K562 (cell line): ENCODE measurements at regions not wholly inside any gene's neighbourhood (a gene's known extent, or its start where the extent isn't known, plus 50 kb on each side); places are given as distances from the start of the nearest gene placed in this dataset.

Experiments
- ADNP ChIP-seq: fragments of 200-800 bp; sonication (Bioruptor generic); IDR thresholded peaks from 2 replicates; pipeline ENCODE4 v1.6.1; 2016; ENCODE audit warnings: missing genetic modification characterization, missing compliant biosample characterization
- CREB1 ChIP-seq, 2 experiments: sonication (generic) in 1 of 2; formaldehyde crosslinking in 1 of 2; IDR thresholded peaks; 2 replicates each; pipeline versions ENCODE4 v1.6.1 to v1.8.0; 2012 to 2022; ENCODE audit warnings: inconsistent platforms in 1 of 2, mild to moderate bottlenecking in 1 of 2, missing genetic modification reagents in 1 of 2, moderate library complexity in 1 of 2
- FUS ChIP-seq: fragments of 200-400 bp; formaldehyde crosslinking; optimal IDR thresholded peaks from 2 replicates; pipeline ENCODE3; 2017; ENCODE audit warnings: low read depth, low read length
- NEUROD1 ChIP-seq: fragments of 150-350 bp; IDR thresholded peaks from 2 replicates; pipeline ENCODE4 v1.6.1; 2014; ENCODE audit warnings: borderline replicate concordance, low read length, low read depth; ENCODE audit not compliant: partially characterized antibody
- NFIX ChIP-seq: fragments of 250-450 bp; sonication (Bioruptor Pico); IDR thresholded peaks from 2 replicates; pipeline ENCODE4 v1.4.0; 2020; ENCODE audit warnings: low read depth, mild to moderate bottlenecking, moderate library complexity
- SMAD1 ChIP-seq: fragments of 150-350 bp; IDR thresholded peaks from 2 replicates; pipeline ENCODE4 v1.6.1; 2014; ENCODE audit warnings: low read length, low read depth; ENCODE audit not compliant: partially characterized antibody
- SMARCA4 ChIP-seq: fragments of 450-650 bp; IDR thresholded peaks from 2 replicates; pipeline ENCODE4 v1.6.1; 2016
- ZNF253 ChIP-seq: fragments of 250-450 bp; sonication (Bioruptor Pico); conservative IDR thresholded peaks from 2 replicates; pipeline ENCODE4 v1.6.1; 2021; ENCODE audit warnings: mild to moderate bottlenecking
- ZNF3 ChIP-seq: fragments of 250-450 bp; sonication (Bioruptor Pico); IDR thresholded peaks from 2 replicates; pipeline ENCODE4 v1.5.0; 2021; ENCODE audit warnings: mild to moderate bottlenecking, moderate library complexity
- TF ChIP-seq, protein P1 (sequence below), 2 experiments: fragments of 450-650 bp in 1 of 2; sonication (generic) in 1 of 2; formaldehyde crosslinking in 1 of 2; IDR thresholded peaks in 1 of 2; conservative IDR thresholded peaks in 1 of 2; 2 replicates each; pipeline versions ENCODE4 v1.6.1 to v1.8.1; 2016 to 2023; ENCODE audit warnings: mild to moderate bottlenecking in 2 of 2, moderate library complexity in 2 of 2, inconsistent platforms in 1 of 2, missing genetic modification reagents in 1 of 2
- TF ChIP-seq, protein P2 (sequence below): fragments of 450-650 bp; IDR thresholded peaks from 2 replicates; pipeline ENCODE4 v1.6.1; 2016; ENCODE audit warnings: low read depth
- TF ChIP-seq, protein P3 (sequence below): fragments of 450-650 bp; formaldehyde crosslinking; IDR thresholded peaks from 2 replicates; pipeline ENCODE4 v1.4.0; 2020; ENCODE audit warnings: mild to moderate bottlenecking, moderate library complexity
- TF ChIP-seq, protein P4 (sequence below): fragments of 450-650 bp; conservative IDR thresholded peaks from 2 replicates; pipeline ENCODE4 v1.6.1; 2016; ENCODE audit warnings: missing genetic modification characterization, low read depth, mild to moderate bottlenecking, control low read depth, missing compliant biosample characterization
- TF ChIP-seq, protein P5 (sequence below): IDR thresholded peaks from 2 replicates; pipeline ENCODE4 v1.6.1; 2011; ENCODE audit not compliant: insufficient read length; ENCODE audit errors: extremely low read depth

DNA sequence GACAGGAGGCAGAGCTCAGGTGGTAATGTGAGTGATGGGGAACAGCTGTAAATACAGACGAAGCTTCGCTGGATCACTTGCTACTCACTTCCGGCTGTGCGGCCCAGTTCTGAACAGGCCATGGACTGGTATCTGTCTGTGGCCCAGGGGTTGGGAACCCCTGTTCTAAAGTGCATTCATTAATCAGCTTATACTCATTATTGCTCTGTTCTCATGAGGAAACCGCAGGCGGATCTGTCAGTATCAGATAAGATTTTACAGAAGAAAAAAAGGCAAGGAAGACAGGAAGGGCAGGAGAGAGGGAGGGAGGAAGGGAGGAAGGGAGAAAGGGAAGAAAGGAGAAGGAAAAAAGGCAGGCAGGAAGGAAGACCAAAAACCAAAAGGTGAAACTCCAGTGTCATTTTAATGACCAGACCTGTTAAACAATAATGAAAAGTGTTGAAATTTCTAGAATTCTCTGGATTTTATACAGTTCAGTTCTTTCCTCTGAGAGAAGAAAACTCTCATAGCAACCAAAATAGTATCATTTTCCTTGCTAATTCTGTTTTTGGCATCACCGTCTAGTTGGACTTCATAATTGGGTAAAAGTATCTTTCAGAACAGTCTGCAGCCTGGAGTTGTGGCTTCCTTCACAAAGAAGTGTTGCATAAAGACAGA is 128.0 kb upstream of the PROK2 start (continued):
- TF ChIP-seq, protein P1, sequence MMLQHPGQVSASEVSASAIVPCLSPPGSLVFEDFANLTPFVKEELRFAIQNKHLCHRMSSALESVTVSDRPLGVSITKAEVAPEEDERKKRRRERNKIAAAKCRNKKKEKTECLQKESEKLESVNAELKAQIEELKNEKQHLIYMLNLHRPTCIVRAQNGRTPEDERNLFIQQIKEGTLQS (IDR thresholded peaks at IDR 0.05) = peak; percentile 11; the same call in 1 of the 2 replicates
- TF ChIP-seq, protein P1 (CRISPR knock-in tag; conservative IDR thresholded peaks at IDR 0.05) = no peak
- TF ChIP-seq, protein P2, sequence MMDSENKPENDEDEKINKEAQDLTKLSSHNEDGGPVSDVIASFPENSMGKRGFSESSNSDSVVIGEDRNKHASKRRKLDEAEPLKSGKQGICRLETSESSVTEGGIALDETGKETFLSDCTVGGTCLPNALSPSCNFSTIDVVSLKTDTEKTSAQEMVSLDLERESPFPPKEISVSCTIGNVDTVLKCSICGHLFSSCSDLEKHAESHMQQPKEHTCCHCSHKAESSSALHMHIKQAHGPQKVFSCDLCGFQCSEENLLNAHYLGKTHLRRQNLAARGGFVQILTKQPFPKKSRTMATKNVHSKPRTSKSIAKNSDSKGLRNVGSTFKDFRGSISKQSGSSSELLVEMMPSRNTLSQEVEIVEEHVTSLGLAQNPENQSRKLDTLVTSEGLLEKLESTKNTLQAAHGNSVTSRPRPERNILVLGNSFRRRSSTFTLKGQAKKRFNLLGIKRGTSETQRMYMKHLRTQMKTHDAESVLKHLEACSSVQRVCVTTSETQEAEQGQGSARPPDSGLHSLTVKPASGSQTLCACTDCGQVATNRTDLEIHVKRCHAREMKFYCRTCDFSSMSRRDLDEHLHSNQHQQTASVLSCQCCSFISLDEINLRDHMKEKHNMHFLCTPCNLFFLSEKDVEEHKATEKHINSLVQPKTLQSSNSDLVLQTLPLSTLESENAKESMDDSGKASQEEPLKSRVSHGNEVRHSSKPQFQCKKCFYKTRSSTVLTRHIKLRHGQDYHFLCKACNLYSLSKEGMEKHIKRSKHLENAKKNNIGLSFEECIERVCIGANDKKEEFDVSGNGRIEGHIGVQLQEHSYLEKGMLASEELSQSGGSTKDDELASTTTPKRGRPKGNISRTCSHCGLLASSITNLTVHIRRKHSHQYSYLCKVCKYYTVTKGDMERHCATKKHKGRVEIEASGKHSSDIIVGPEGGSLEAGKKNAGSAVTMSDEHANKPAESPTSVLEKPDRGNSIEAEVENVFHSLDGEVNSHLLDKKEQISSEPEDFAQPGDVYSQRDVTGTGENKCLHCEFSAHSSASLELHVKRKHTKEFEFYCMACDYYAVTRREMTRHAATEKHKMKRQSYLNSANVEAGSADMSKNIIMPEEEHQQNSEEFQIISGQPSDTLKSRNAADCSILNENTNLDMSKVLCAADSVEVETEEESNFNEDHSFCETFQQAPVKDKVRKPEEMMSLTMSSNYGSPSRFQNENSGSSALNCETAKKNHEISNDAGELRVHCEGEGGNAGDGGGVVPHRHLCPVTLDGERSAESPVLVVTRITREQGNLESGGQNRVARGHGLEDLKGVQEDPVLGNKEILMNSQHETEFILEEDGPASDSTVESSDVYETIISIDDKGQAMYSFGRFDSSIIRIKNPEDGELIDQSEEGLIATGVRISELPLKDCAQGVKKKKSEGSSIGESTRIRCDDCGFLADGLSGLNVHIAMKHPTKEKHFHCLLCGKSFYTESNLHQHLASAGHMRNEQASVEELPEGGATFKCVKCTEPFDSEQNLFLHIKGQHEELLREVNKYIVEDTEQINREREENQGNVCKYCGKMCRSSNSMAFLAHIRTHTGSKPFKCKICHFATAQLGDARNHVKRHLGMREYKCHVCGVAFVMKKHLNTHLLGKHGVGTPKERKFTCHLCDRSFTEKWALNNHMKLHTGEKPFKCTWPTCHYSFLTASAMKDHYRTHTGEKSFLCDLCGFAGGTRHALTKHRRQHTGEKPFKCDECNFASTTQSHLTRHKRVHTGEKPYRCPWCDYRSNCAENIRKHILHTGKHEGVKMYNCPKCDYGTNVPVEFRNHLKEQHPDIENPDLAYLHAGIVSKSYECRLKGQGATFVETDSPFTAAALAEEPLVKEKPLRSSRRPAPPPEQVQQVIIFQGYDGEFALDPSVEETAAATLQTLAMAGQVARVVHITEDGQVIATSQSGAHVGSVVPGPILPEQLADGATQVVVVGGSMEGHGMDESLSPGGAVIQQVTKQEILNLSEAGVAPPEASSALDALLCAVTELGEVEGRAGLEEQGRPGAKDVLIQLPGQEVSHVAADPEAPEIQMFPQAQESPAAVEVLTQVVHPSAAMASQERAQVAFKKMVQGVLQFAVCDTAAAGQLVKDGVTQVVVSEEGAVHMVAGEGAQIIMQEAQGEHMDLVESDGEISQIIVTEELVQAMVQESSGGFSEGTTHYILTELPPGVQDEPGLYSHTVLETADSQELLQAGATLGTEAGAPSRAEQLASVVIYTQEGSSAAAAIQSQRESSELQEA = no peak
- TF ChIP-seq CREB1 (IDR thresholded peaks at IDR 0.05) (no peak), CREB1 (CRISPR knock-in tag; IDR thresholded peaks at IDR 0.05) (no peak), NFIX (CRISPR knock-in tag) (no peak), SMARCA4 (peak; percentile 90), FUS (no peak), ZNF253 (CRISPR knock-in tag) (no peak), NEUROD1 (no peak), SMAD1 (no peak), ZNF3 (no peak), ADNP (tag) (no peak)
- TF ChIP-seq, protein P3, sequence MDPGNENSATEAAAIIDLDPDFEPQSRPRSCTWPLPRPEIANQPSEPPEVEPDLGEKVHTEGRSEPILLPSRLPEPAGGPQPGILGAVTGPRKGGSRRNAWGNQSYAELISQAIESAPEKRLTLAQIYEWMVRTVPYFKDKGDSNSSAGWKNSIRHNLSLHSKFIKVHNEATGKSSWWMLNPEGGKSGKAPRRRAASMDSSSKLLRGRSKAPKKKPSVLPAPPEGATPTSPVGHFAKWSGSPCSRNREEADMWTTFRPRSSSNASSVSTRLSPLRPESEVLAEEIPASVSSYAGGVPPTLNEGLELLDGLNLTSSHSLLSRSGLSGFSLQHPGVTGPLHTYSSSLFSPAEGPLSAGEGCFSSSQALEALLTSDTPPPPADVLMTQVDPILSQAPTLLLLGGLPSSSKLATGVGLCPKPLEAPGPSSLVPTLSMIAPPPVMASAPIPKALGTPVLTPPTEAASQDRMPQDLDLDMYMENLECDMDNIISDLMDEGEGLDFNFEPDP (CRISPR knock-in tag) = no peak
- TF ChIP-seq, protein P4, sequence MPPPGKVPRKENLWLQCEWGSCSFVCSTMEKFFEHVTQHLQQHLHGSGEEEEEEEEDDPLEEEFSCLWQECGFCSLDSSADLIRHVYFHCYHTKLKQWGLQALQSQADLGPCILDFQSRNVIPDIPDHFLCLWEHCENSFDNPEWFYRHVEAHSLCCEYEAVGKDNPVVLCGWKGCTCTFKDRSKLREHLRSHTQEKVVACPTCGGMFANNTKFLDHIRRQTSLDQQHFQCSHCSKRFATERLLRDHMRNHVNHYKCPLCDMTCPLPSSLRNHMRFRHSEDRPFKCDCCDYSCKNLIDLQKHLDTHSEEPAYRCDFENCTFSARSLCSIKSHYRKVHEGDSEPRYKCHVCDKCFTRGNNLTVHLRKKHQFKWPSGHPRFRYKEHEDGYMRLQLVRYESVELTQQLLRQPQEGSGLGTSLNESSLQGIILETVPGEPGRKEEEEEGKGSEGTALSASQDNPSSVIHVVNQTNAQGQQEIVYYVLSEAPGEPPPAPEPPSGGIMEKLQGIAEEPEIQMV (tag) = no peak
- TF ChIP-seq, protein P5, sequence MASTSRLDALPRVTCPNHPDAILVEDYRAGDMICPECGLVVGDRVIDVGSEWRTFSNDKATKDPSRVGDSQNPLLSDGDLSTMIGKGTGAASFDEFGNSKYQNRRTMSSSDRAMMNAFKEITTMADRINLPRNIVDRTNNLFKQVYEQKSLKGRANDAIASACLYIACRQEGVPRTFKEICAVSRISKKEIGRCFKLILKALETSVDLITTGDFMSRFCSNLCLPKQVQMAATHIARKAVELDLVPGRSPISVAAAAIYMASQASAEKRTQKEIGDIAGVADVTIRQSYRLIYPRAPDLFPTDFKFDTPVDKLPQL = no peak
